ENCODE measurements at regions not wholly inside any gene's neighbourhood (a gene's known extent, or its start where the extent isn't known, plus 50 kb on each side); places are given as distances from the start of the nearest gene placed in this dataset.

GRCh38 chr10:128879441-128880140 is 587.5 kb upstream of the MGMT start:
- Histone ChIP-seq H3K79me2 (ENCODE audit: insufficient read depth, low read length) (no peaks in the 10 kb centered on the region), H3K36me3 (ENCODE audit: control insufficient read depth in 1 of 2, insufficient read depth in 2 of 2, low read length in 2 of 2) (no peaks in the 10 kb centered on the region), H3K4me1 (ENCODE audit: control insufficient read depth in 1 of 2, insufficient read depth in 2 of 2, low read length in 2 of 2) (no peaks in the 10 kb centered on the region), H3K9ac (ENCODE audit: low read length) (no peak overlapping the region), H3K27ac (ENCODE audit: low read depth, low read length) (no peak overlapping the region), H3K4me2 (ENCODE audit: low read length) (no peak overlapping the region), H2AFZ (ENCODE audit: low read depth, low read length, poor library complexity, severe bottlenecking) (no peak overlapping the region), H4K20me1 (ENCODE audit: insufficient read depth) (no peaks in the 10 kb centered on the region), H3K9me2 (ENCODE audit: insufficient read depth) (no peaks in the 10 kb centered on the region), H3K27me3 (ENCODE audit: insufficient read depth, low read length) (no peaks in the 10 kb centered on the region), H3K9me3 (ENCODE audit: control insufficient read depth in 1 of 2, insufficient read depth in 1 of 2, low read depth in 1 of 2, low read length in 2 of 2) (no peaks in the 10 kb centered on the region), H3K4me3 (replicated peaks in 1 of 2; ENCODE audit: low read depth in 1 of 2, low read length in 2 of 2) (no peak overlapping the region)
- no peak for TF ChIP-seq CEBPB (IDR thresholded peaks at IDR 0.05; ENCODE audit: low read depth)
- TF ChIP-seq ELF1 (IDR thresholded peaks at IDR 0.05; ENCODE audit: borderline replicate concordance, low read depth): no peak
- no peak for TF ChIP-seq EGR1 (IDR thresholded peaks at IDR 0.05; ENCODE audit: low read depth)
- TF ChIP-seq POLR2AphosphoS5 (IDR thresholded peaks at IDR 0.05; ENCODE audit: low read depth, low read length): no peak
- no peak for TF ChIP-seq REST (IDR thresholded peaks at IDR 0.05; ENCODE audit: low read depth)
- no peak for TF ChIP-seq MAX (IDR thresholded peaks at IDR 0.05)
- TF ChIP-seq SP1 (IDR thresholded peaks at IDR 0.05; ENCODE audit: low read depth): no peak
- no peak for TF ChIP-seq TCF7L2 (IDR thresholded peaks at IDR 0.05; ENCODE audit: borderline replicate concordance, extremely low read depth, insufficient read depth, insufficient read length)
- no peak for TF ChIP-seq CTCF (IDR thresholded peaks at IDR 0.05 in 2 of 3, conservative IDR thresholded peaks at IDR 0.05 in 1 of 3; ENCODE audit: borderline replicate concordance in 1 of 3, insufficient read depth in 1 of 3, low read depth in 2 of 3, low read length in 2 of 3)
- TF ChIP-seq SIN3A (IDR thresholded peaks at IDR 0.05; ENCODE audit: low read depth): no peak
- DNase-seq (ENCODE audit: low read depth, low spot score) (no peak), ATAC-seq (no peak)
- ChIA-PET RAD21 (ENCODE audit: low non-redundant PET in 1 of 2, low total read pairs in 2 of 2, uncharacterized antibody in 2 of 2, unreplicated experiment in 2 of 2) (no interaction called here), CTCF (no interaction called here), POLR2A (no interaction called here)
- intact Hi-C loops (cut with micrococcal nuclease): no loop called here
- BruUV-seq (replicated peaks): no TSS peak
